GM21526 (cell line): ENCODE measurements at regions not wholly inside any gene's neighbourhood (a gene's known extent, or its start where the extent isn't known, plus 50 kb on each side); places are given as distances from the start of the nearest gene placed in this dataset.

Source experiments
- ATAC-seq: cut with Tn5 transposase; IDR thresholded peaks from one replicate; pipeline ENCODE4 v1.9.1; 2021; ENCODE audit warnings: moderate library complexity; ENCODE audit not compliant: unreplicated experiment, low FRiP score

GRCh38 chr9:134227451-134228411, 63.4 kb upstream of the RNU6ATAC start:
- ATAC-seq = no peak

GRCh38 chr9:134228649-134229048, 64.3 kb upstream of the RNU6ATAC start:
- no peak for ATAC-seq

GRCh38 chr9:134229466-134230091, 65.2 kb upstream of the RNU6ATAC start:
- ATAC-seq = no peak

- ATAC-seq = no peak
Observed at GRCh38 chr9:134230092-134230941, 66.0 kb upstream of the RNU6ATAC start.

GRCh38 chr9:134230942-134231325, 66.6 kb upstream of the RNU6ATAC start:
- ATAC-seq = no peak

GRCh38 chr9:134231330-134231745, 67.0 kb upstream of the RNU6ATAC start:
- ATAC-seq = no peak

- ATAC-seq = no peak
Observed at GRCh38 chr9:134231767-134232166, 67.4 kb upstream of the RNU6ATAC start.

- ATAC-seq = no peak
Observed at GRCh38 chr9:134233022-134233421, 68.7 kb upstream of the RNU6ATAC start.

GRCh38 chr9:134234001-134234660, 69.8 kb upstream of the RNU6ATAC start:
- no peak for ATAC-seq

- ATAC-seq = no peak
Observed at GRCh38 chr9:134234687-134235359, 70.5 kb upstream of the RNU6ATAC start.

GRCh38 chr9:134235366-134235765, 71.0 kb upstream of the RNU6ATAC start:
- no peak for ATAC-seq

- ATAC-seq = no peak
Observed at GRCh38 chr9:134236001-134236421, 71.6 kb upstream of the RNU6ATAC start.

GRCh38 chr9:134236935-134237629, 72.7 kb upstream of the RNU6ATAC start:
- ATAC-seq = no peak

- no peak for ATAC-seq
Observed at GRCh38 chr9:134237630-134238265, 73.4 kb upstream of the RNU6ATAC start.

GRCh38 chr9:134239130-134239903, 75.0 kb upstream of the RNU6ATAC start:
- no peak for ATAC-seq

GRCh38 chr9:134239939-134240338, 75.6 kb upstream of the RNU6ATAC start:
- no peak for ATAC-seq

- ATAC-seq = no peak
Observed at GRCh38 chr9:134240361-134240760, 76.0 kb upstream of the RNU6ATAC start.

GRCh38 chr9:134242706-134243105, 78.3 kb upstream of the RNU6ATAC start:
- no peak for ATAC-seq
